EL (cell line): ENCODE measurements at regions not wholly inside any gene's neighbourhood (a gene's known extent, or its start where the extent isn't known, plus 50 kb on each side); places are given as distances from the start of the nearest gene placed in this dataset.
A peak's percentile ranks its signal among the peaks of the same experiment; 100 is the strongest.
"Not testable (repeated sequence)": the region's sequence is repeated elsewhere in the genome, so short reads cannot be mapped to it uniquely, and the experiment has no call there.

Experiments
- DNase-seq: peaks from one replicate; pipeline ENCODE4 v3.0.0-alpha.2; 2016

- DNase-seq: no peak
Measured at GRCh38 chr5:72648480-72648879, 141.3 kb upstream of the ZNF366 start.

DNA sequence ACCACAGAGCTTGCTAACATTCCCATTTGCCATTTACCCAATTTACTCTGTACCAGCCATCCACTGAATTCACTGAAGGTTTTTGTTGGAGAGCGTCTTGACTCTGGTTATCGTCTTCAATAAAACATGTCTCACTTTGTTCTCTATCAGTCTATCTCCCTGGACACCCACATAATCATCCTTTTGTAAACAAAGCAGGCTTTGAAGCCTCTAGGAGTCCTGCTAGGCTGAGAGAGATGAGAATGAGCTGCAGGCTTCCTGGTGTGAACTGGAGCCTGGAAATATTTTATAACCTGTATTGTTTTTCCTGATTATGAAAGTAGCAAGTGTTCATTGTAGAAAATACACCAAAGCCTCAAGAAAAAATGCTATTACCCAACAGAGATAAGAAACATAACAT is 140.6 kb upstream of the ZNF366 start:
- DNase-seq: no peak

DNA sequence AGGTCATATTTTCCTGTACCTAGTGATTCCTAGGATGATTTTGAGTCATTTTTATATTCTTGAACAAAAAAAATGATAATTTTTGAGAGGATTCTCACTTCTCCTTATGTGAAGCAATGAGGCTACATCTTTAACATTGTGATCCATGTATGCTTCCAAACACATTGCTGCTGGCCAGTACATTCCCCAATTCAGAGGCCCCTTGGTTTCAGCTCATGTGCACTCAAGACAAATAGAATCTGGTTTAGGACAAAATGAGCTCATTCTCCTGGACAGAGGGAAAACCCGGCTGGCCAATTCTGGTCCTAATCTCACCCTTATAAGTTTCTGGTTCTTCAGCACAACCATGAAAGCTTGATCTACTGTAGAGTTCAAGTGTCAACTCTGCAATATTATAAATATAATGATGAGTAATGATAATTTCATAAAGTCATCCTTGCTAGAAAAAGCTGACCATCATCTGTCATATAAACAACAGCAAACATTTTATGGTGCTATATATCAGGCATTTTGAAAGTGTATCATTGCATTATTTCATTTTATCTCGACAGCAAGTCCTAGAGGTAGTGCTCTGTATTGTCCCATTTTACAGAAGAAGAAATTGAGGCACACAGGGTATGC is 139.1 kb upstream of the ZNF366 start:
- DNase-seq: no peak

DNA sequence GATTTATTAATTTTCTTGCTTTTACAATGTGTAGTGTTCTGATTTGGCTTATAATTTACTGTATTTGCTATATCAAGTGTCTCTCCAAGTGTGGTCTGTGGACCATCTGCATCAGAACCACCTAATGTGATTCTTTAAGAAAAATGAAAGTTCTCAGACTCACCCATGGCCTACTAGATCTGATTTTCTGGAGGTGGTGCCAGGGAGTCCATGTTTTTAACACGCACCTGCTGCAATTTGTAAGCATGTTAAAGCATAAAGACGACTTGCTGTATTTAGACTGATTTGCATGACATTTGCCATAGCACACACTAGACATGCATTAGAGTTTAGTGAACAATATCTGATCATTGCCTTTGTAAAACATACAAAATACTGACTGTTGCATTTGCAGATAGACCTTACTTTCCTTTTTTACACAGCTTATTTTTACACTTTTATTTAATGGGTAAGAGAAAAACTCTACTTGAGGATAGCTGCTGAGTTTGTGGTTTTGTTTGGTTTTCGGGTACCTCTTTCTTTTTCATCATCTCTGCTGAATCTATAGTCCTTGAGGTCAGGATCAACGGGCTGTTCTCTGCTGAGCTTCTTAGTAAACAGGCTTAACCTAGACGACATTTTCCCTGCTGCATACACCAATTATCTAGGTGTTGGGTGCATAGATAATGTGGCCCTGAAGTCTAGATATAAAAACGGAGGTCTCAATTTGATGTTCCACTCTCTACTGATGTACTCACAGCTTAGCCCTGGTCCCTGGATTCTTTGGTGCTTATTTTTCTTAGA is 138.0 kb upstream of the ZNF366 start:
- DNase-seq: no peak

- DNase-seq: no peak
Measured at GRCh38 chr5:72644296-72644695, 137.1 kb upstream of the ZNF366 start.

- DNase-seq: no peak
Measured at GRCh38 chr5:72641164-72641563, 134.0 kb upstream of the ZNF366 start.

GRCh38 chr5:72637058-72637457 is 129.8 kb upstream of the ZNF366 start:
- no peak for DNase-seq

- not testable (repeated sequence) for DNase-seq
Measured at GRCh38 chr5:72636565-72636964, 129.4 kb upstream of the ZNF366 start.

- peak; percentile 60 for DNase-seq
Measured at GRCh38 chr5:72634444-72634843, 127.2 kb upstream of the ZNF366 start.

- peak; percentile 80 for DNase-seq
Measured at GRCh38 chr5:72633649-72634048, 126.4 kb upstream of the ZNF366 start.

- DNase-seq: no peak
Measured at GRCh38 chr5:72633041-72633445, 125.8 kb upstream of the ZNF366 start.

GRCh38 chr5:72630721-72631120 is 123.5 kb upstream of the ZNF366 start:
- DNase-seq: no peak

- no peak for DNase-seq
Measured at GRCh38 chr5:72630081-72630480, 122.9 kb upstream of the ZNF366 start.

GRCh38 chr5:72628771-72629371 is 121.7 kb upstream of the ZNF366 start:
- no peak for DNase-seq

GRCh38 chr5:72625332-72625731 is 118.1 kb upstream of the ZNF366 start:
- DNase-seq: no peak

DNA sequence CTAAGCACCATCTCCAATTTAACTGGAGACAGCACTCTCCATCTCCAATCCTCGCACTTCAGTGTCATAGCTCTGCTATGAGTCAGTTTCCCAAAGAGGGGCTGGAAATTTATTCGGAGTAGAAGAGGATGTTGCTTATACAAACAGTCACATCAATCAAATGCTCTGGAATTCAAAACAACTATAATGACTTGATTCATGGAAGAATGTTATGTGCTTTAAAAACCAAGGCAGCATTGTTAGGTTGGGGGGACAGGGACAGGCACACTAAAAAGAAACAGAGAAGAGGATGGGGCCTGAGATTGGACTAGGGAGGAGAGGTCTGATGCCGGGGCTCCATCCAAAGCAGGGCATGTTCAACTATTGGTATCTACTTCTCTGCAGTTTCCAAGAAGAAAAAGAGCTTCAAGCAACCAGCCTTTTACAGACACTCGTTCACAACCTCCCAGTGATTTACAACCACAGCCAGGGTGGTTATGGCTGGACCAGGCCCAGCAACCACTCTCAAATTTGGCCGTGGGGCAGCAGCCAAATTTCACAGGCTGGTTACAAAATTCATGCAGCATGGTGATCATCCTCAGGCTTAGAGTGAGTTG is 117.5 kb upstream of the ZNF366 start:
- DNase-seq: peak; percentile 89

DNA sequence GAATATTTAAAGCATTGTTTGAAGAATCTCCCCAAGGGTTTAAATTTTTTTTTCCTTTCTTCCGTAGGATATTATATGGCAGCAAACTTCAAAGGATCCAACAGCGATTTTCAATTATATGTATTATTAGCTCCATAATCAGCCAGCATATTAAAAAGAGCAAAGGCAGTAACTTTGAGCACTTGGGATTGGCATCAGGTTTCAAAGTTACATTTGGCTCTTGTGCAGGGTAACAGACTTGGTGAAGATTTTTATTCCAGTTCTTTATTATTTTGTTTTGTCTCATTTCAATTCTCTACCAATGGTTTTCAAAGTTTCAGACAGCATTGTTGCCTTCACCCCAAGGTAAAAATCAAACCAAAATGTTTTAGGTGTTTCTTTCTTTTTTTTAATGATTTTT is 116.7 kb upstream of the ZNF366 start:
- DNase-seq: no peak

DNA sequence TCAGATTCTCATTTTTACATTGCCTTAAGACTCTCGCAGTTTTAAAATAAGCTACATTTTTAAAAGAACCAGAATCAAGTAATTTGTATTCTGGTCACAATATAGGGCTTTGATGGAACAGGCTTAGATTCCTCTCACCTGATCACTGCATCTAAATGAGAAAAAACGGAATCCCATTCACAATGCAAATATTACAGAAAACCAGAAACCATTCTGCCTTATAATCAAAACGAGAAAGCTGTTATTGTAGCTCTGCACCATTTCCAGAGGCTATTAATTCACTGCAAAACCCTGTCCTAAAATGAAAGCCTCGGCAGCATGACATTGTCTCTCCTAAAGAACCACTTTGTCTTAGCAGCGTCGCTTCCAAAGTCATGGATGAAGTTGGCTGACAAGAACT is 116.1 kb upstream of the ZNF366 start:
- DNase-seq: no peak

DNA sequence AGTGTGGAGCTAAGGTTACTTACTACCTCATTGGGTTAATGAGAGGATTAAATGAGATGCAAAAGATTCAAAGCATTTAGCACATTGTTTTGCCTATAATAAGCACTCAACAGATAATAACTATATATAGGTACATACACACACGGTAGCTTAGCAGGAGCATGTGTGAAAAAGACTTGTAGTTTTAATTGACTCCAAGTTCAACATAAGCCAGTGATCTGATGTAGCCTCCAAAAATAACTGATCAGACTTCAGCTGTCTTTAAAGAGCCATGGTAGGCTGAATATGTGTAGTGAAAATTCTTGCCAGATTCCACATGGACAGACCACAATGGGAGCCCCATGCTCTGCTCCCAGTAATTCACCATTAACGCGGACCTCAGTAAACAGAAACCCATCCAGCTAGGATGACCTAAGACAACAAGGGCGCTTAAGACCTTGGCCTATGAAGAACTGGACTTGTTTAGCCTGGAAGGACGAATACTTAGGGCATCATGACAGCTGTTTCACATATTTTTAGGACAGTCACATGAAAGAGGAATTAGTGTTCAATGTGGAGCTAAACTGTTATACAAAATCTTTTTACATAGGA is 115.1 kb upstream of the ZNF366 start:
- DNase-seq: no peak

DNA sequence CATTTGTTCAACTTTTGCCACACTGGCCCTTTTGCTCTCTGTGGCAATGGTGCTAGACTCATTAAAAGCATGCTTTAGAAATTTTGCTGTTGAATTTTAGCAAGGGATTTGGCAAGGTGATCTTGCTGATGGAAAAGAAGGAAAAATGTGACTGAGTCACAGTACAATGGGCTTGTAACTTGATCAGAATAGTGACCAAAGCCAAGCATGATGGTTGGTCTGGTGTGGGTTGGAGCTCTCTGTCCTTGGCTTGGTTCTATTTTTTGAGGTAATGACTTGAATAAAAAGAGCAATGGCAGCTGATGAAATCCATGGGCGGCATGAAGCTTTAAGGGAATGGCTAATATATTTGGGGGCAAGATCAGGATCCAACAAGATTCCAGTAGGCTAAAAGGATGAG is 114.4 kb upstream of the ZNF366 start:
- DNase-seq: no peak

DNA sequence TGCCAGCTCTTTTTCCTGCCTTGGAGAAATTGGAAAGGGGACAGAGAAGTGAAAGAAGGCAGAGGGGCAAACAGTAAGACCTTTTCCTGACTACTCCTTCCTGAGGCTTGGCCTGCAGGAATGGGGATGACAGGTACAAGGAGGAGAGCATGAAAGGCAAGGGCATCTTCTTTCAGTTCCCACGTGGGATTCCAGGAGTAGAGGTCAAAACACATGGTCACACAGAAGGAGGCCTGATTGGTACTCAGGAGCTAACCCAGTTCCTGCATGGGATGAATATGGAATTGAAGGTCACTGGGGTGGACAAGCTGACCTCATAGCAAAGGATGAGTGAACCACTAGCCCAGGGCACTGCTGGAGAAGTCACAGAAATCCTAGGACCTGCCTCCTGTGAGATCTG is 112.5 kb upstream of the ZNF366 start:
- no peak for DNase-seq

DNA sequence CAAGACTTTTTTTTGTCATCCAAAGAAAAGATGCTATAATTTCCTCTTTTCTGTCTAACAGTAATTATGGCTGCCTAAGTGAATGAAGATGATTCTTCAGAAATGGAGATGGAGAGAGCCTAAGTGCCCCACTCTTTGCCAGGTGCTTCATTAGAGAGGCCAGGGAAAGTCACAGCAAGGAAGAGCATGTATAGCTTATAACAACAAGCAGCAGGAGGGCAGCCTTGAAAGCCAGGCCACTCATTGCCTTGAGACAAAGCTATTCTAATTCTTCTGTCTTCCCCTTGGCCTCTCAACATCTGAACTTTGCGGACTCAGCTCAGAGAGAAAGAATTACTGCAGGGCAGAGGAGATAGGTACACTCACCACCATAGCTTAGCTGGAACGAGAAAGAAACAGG is 112.0 kb upstream of the ZNF366 start:
- DNase-seq: no peak

DNA sequence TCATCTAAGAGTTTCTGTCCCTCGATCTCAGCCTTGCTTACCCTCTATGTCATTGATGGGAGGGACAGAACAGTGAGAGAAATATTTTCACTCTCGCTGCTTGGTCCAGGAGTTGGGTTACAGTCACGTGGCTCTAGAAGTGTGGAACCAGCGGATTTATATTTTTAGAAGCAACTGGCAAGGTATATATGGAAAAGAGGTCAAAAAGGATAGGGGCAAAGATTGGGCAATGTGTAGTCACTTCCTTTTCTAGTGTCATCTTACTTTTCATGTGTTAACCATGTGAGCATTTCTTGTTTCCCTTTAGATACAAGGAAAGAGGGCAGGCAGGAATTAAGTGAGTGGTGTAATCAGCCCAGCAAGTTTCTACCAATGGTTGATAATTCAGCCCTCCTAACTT is 111.5 kb upstream of the ZNF366 start:
- DNase-seq: no peak

GRCh38 chr5:72615061-72615460 is 107.9 kb upstream of the ZNF366 start:
- no peak for DNase-seq
